ENCODE measurements at regions not wholly inside any gene's neighbourhood (a gene's known extent, or its start where the extent isn't known, plus 50 kb on each side); places are given as distances from the start of the nearest gene placed in this dataset.

DNA sequence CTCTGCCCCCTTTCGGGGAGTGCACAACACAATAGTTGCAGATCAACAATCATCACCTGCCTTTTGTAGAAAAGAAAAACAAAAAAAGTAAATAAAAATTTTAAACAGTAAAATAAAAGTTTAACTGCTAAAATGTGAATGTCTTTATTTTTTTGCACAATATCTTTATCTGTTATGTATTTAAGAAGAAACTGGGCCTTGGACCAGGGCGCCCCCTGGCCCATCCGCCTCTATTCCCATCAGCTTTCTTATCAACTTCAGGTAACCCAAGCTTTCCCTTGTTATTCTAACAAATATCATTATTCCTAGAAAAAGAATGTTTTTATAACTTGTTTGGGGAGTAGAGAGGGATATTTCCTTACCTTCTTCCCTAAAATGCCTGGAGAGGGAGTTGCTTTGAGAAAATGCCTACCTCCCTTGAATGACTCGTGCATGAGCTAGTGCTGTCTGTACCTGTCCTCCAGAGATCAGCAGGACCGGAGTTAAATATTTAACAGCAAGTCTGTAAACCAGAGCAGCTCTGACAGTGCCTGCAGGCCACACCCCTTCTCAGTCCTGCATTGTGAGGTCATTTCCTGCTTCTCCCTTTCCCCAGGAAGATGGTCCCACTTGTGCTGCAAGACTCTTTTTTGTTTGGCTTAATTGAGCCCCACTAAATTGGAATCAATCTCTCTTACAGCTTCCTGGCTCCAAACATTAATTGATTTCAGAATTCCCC lies 192.8 kb upstream of the RGS6 start:
- Histone ChIP-seq H3K4me3 (replicated peaks; ENCODE audit: insufficient read depth, low read length) (no peak overlapping the region), H3K27ac (replicated peaks) (no peak overlapping the region), H3K27me3 (ENCODE audit: insufficient read depth, poor library complexity, severe bottlenecking) (no peaks in the 10 kb centered on the region)
- no peak for DNase-seq (ENCODE audit: low read depth in 1 of 2, low spot score in 1 of 2)
- TF ChIP-seq GABPA (IDR thresholded peaks at IDR 0.05; ENCODE audit: low read depth) (no peak), SPI1 (IDR thresholded peaks at IDR 0.05; ENCODE audit: borderline replicate concordance, low read depth) (no peak), POLR2AphosphoS5 (IDR thresholded peaks at IDR 0.05; ENCODE audit: low read depth) (no peak)
- TF ChIP-seq, protein P1, sequence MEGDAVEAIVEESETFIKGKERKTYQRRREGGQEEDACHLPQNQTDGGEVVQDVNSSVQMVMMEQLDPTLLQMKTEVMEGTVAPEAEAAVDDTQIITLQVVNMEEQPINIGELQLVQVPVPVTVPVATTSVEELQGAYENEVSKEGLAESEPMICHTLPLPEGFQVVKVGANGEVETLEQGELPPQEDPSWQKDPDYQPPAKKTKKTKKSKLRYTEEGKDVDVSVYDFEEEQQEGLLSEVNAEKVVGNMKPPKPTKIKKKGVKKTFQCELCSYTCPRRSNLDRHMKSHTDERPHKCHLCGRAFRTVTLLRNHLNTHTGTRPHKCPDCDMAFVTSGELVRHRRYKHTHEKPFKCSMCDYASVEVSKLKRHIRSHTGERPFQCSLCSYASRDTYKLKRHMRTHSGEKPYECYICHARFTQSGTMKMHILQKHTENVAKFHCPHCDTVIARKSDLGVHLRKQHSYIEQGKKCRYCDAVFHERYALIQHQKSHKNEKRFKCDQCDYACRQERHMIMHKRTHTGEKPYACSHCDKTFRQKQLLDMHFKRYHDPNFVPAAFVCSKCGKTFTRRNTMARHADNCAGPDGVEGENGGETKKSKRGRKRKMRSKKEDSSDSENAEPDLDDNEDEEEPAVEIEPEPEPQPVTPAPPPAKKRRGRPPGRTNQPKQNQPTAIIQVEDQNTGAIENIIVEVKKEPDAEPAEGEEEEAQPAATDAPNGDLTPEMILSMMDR (IDR thresholded peaks at IDR 0.05; ENCODE audit: insufficient read depth, low read length), result no peak
- TF ChIP-seq, protein P2, sequence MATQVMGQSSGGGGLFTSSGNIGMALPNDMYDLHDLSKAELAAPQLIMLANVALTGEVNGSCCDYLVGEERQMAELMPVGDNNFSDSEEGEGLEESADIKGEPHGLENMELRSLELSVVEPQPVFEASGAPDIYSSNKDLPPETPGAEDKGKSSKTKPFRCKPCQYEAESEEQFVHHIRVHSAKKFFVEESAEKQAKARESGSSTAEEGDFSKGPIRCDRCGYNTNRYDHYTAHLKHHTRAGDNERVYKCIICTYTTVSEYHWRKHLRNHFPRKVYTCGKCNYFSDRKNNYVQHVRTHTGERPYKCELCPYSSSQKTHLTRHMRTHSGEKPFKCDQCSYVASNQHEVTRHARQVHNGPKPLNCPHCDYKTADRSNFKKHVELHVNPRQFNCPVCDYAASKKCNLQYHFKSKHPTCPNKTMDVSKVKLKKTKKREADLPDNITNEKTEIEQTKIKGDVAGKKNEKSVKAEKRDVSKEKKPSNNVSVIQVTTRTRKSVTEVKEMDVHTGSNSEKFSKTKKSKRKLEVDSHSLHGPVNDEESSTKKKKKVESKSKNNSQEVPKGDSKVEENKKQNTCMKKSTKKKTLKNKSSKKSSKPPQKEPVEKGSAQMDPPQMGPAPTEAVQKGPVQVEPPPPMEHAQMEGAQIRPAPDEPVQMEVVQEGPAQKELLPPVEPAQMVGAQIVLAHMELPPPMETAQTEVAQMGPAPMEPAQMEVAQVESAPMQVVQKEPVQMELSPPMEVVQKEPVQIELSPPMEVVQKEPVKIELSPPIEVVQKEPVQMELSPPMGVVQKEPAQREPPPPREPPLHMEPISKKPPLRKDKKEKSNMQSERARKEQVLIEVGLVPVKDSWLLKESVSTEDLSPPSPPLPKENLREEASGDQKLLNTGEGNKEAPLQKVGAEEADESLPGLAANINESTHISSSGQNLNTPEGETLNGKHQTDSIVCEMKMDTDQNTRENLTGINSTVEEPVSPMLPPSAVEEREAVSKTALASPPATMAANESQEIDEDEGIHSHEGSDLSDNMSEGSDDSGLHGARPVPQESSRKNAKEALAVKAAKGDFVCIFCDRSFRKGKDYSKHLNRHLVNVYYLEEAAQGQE (IDR thresholded peaks at IDR 0.05; ENCODE audit: insufficient replicate concordance, low read depth), result no peak

DNA sequence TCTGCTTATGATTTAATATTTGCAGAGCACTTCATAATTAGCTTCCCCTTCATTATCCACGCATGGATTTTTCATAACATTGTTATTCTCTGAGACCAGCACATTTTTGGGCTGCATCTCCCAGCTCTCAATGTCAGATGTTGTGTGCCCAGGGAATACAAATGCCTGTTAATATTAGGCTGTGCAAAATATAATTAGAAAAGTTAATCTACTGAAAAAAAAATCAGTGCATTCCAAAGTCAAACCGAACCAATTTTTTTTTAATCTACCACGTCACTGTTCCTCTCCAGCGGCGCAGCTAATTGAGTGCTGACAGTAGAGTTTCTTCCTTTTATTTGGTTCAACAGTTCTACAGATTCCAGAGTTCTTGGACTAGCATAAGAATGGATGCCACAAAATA lies 191.0 kb upstream of the RGS6 start:
- Histone ChIP-seq H3K27ac (replicated peaks) (no peak overlapping the region), H3K27me3 (ENCODE audit: insufficient read depth, poor library complexity, severe bottlenecking) (no peaks in the 10 kb centered on the region), H3K4me3 (replicated peaks; ENCODE audit: insufficient read depth, low read length) (no peak overlapping the region)
- TF ChIP-seq, protein P1 (IDR thresholded peaks at IDR 0.05; ENCODE audit: insufficient read depth, low read length), result no peak
- TF ChIP-seq GABPA (IDR thresholded peaks at IDR 0.05; ENCODE audit: low read depth) (no peak), POLR2AphosphoS5 (IDR thresholded peaks at IDR 0.05; ENCODE audit: low read depth) (no peak), SPI1 (IDR thresholded peaks at IDR 0.05; ENCODE audit: borderline replicate concordance, low read depth) (no peak)
- TF ChIP-seq, protein P2 (IDR thresholded peaks at IDR 0.05; ENCODE audit: insufficient replicate concordance, low read depth), result no peak
- no peak for DNase-seq (ENCODE audit: low read depth in 1 of 2, low spot score in 1 of 2)

DNA sequence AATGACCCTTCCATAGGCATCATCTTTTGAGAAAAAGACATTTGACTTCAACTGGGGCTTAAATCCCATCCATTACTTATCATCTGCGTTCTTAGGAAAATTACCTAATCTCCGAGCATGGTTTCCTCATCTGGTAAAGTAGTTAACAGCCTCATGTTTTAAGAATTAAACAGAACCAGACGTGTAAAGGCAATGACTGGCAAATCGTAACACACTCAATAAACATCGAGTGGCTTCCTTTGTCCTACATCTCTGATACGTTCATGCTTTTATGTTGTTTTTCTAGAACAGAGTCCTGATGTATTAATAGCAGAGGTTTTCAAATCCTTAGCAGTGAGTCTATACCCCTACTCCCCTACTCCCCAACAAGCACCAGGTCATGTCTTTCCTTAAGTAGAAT lies 189.7 kb upstream of the RGS6 start:
- Histone ChIP-seq H3K27ac (replicated peaks) (no peak overlapping the region), H3K27me3 (ENCODE audit: insufficient read depth, poor library complexity, severe bottlenecking) (no peaks in the 10 kb centered on the region), H3K4me3 (replicated peaks; ENCODE audit: insufficient read depth, low read length) (no peak overlapping the region)
- DNase-seq (ENCODE audit: low read depth in 1 of 2, low spot score in 1 of 2), result no peak
- TF ChIP-seq GABPA (IDR thresholded peaks at IDR 0.05; ENCODE audit: low read depth), result no peak
- TF ChIP-seq, protein P1 (IDR thresholded peaks at IDR 0.05; ENCODE audit: insufficient read depth, low read length), result no peak

DNA sequence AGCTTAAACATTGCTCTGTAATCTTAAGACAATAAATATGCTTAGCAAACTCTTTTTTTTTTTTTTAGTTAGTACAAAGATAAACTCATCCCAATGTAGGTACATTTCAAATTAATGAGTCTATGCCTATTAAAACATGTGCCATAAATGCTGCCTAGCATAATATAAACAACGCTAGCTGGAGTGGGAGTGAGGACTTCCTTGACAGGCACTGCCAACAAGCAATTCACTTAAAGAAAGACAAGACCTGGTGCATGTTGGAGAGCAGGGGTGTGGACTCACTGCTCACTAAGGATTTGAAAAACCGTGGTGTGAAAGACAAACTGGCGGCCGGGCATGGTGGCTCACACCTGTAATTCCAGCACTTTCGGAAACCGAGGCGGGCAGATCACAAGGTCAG lies 187.2 kb upstream of the RGS6 start:
- no peak overlapping the region for H3K27ac ChIP-seq (replicated peaks)
- DNase-seq (ENCODE audit: low read depth in 1 of 2, low spot score in 1 of 2), result no peak
- no peak for TF ChIP-seq GABPA (IDR thresholded peaks at IDR 0.05; ENCODE audit: low read depth)
- TF ChIP-seq, protein P2 (IDR thresholded peaks at IDR 0.05; ENCODE audit: insufficient replicate concordance, low read depth), result no peak
- TF ChIP-seq POLR2AphosphoS5 (IDR thresholded peaks at IDR 0.05; ENCODE audit: low read depth), result no peak
- TF ChIP-seq, protein P1 (IDR thresholded peaks at IDR 0.05; ENCODE audit: insufficient read depth, low read length), result no peak
- no peak for TF ChIP-seq SPI1 (IDR thresholded peaks at IDR 0.05; ENCODE audit: borderline replicate concordance, low read depth)
- no peak overlapping the region for H3K4me3 ChIP-seq (replicated peaks; ENCODE audit: insufficient read depth, low read length)
- no peaks in the 10 kb centered on the region for H3K27me3 ChIP-seq (ENCODE audit: insufficient read depth, poor library complexity, severe bottlenecking)
